ENCODE measurements at regions not wholly inside any gene's neighbourhood (a gene's known extent, or its start where the extent isn't known, plus 50 kb on each side); places are given as distances from the start of the nearest gene placed in this dataset.
"Not testable (repeated sequence)": the region's sequence is repeated elsewhere in the genome, so short reads cannot be mapped to it uniquely, and the experiment has no call there.

DNA sequence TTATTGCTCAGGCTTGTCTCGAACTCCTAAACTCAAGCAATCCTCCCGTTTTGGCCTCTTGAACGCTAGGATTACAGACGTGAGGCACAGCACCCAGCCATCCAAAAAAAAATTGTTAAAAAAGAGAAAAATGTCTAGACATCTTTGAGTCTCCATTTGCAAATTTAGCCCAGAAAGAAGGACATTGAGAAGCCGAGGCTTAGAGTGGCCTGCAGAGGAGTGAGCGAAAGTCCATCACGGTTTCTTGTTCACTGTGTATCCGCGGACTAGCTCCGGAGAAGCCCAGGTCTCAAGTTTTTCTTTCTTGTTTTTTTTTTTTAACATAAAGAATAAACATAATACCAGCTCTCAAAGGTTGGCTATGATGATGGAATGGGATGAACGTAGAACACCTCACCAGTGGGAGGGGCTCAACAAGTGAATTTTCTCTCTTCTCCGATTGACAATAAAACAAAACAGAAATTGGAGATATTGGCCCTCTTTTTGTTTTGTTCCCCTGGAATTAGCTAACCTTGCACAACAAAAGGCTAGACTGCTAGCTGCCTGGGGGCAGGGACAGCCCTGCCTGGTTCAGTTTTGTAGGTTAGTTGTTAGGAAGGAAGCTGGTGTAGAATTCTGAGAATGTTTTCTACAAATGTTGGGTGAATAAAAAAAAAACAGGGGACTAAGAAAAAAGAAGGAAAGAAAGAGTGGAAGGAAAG lies 163.4 kb downstream of the MYCN start:
- no peak for DNase-seq (ENCODE audit: low spot score)

DNA sequence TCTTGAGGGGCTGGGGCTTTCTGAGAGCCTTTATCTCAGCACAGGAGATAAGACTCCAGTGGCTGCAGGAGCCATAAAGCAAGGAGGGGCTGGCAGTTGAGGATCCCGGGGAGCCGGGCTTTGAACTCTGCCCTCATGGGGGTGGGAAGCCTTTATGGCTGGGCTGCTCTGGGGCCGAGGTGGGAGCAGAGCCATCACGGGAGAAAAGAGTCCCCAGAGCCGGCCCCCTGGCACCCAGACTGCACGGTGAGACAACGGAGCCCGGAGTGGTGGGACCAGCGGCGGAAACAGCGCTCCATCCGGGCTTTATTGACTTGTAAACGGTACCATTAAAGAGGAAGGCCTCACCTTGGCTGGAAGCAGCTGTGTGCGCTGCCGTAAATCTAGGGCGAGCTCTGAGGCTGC lies 162.6 kb downstream of the MYCN start:
- peak; percentile 36 for DNase-seq (ENCODE audit: low spot score)

DNA sequence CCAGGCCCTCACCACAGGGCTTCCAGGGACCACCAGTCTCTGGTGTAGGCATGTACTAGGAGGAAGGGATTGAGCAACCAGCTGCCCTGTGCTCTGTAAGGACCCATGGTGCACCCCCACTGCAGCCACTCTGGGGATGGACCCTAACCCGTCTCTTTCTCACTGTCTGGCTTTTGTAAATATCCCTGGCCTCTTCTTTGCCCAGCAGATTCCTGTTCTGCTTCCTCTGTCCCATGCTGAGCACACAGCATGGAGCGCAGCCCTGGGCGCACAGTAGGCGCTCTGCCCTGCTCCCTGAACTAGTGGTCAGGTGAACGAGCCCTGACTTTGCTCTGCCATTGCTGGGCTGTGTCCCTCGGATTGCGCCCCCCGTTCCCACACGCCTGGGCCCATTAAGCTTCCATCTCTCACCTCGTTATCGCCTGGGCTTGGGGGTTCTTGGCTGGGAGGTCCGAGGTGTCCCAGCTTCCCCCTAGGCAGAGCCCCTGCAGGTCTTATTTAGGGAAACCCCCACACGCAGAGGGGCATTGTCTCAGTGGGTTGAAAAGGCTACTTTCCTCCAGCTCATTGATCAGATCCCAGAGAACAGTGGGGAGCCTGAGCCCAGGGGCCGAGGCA lies 162.1 kb downstream of the MYCN start:
- no peak for DNase-seq (ENCODE audit: low spot score)

DNA sequence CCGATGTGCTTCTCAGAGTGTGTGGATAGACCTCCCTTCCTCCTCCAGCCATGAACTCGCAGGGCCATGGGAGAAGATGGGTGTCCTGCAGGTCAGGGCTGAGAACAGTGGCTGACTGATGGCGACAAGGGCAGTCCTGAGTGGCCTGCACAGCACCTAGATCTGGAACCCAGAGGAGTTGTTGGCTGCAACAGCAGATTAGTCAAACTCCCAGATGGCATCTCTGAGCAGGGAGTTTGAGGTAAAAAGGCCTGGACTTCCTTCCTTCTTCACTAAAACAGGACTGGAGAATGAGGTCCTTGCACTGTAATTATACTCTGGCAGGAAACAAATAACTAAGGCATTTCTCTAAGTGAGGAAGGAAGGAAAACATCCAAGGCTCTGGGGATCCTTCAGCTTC lies 160.8 kb downstream of the MYCN start:
- no peak for DNase-seq (ENCODE audit: low spot score)

DNA sequence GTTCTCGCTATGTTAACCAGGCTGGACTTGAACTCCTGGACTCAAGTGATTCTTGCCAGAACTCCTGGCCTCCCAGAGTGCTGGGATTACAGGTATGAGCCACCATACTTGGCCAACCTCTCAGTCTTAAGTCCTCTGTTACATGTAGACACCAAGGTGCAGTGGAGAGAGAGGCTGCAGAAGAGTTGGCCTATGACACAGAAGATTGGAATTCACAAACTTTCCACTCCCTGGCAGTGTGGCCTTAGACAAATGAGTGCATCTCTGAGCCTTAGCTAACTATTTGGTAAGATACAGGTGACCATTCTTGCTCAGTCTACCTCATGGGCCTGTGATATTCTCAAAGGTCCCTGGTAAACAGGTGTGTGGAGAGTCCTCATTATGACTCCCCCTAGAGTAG lies 159.7 kb downstream of the MYCN start:
- DNase-seq (ENCODE audit: low spot score), result no peak

DNA sequence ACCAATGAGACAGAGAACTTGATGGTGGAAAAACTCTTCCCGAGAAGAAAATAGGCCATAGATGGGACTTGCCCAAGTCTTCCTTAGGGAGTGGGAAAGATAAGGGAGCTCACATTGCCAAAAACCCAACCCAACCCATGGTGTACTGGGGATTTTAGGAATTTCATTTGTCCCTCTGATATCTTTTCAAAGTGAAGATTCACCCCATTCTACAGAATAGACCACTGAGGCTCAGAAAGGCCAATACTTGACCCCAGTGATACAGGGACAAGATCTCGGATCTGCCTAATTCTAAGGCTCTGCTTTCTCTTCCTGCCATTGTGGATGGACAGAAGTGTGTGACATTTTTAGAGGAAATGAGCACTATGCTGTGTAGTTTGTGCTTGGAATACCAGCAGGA lies 159.0 kb downstream of the MYCN start:
- no peak for DNase-seq (ENCODE audit: low spot score)

DNA sequence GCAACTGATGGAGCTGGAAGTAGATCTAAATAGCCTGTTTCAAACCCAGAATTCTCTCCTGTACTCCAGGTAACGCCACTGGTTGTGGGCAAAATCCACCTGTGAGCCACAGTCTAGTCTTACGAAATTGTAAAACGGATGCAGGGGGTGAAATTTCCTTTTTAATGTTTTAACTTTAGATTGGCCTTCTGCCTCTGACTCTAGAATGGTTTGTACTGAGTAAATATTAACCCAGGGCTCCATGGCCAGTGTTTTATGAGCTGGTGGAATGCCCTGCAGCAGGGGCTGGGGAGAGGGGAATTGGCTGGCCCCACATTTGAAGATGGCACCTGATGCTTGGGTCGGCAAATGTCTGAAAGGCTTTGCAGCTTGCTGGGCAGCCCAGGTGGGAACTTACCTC lies 156.6 kb downstream of the MYCN start:
- DNase-seq (ENCODE audit: low spot score), result peak; percentile 64

DNA sequence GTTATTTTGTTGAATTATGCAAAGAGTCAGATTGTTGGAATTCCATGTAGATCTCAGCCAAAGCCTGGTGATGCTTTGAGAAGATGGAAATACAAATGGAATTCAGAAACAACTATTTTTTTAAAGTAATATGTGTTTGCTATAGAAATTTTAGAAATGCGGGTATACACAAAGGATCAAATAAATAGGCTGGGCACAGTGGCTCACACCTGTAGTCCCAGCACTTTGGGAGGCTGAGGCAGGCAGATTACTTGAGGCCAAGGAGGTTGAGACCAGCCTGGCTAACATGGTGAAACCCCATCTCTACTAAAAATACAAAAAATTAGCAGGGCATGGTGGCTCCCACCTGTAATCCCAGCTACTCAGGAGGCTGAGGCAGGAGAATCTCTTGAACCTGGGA lies 155.1 kb downstream of the MYCN start:
- not testable (repeated sequence) for DNase-seq (ENCODE audit: low spot score)

DNA sequence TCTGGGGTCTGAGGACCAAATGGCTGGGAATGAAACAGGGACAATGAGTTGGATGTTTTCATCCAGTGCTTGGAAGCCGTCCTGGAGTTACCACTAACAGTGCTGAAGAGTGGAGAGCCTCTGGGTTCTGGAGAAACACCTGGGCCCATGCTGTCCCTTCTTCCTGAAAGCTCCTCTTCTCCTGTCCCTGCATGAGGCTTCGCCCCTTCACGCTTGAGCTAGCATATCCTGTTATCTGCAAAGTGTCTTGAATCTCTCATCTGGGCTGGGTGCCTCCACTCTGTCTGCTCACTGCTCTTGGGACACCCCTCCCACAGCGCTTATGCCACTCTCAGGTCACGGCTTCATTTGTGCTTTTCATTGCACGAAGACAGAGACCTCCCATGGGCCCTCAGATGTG lies 154.5 kb downstream of the MYCN start:
- no peak for DNase-seq (ENCODE audit: low spot score)

DNA sequence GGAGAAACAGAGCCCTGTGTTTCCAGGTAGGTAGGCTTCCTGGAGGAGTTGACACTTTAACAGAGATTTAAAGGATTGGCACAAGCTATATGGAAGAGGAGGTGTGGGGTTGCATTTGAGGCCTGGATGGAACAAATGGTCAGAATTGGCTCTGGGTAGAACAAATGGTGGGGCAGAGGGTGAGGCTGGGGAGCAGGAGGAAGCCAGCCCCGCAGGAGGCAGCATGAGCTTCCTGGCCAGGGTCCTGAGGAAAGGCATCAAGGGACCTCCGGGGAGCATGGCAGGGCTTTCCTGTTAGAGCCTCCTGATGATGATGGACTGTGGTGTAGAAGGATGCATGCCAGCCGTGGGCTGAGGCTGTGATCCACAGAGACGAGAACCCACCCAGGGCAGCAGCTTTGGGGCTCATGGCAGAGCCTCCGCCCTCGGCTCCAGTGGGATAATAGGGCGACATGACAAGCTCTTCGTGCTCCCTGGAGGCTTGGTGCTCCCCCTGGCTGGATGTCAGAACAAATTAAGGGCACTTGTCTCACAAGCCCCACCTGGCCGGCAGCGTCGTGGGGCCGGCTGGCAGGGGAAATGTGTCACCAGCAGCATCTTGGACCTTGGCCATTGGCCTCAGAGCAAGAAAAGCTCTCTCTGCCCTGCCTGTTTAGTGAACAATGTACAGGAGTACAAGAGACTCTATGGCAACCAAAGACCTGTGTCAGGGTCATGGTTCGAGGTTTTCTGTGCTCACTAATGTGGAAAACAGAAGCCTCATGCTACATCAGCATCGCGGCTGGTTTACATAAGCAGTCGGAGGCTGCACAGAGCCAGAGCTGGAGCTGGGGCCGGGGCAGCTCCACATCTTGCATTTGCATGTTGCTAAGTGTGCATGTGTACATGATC lies 153.5 kb downstream of the MYCN start:
- DNase-seq (ENCODE audit: low spot score), result no peak

DNA sequence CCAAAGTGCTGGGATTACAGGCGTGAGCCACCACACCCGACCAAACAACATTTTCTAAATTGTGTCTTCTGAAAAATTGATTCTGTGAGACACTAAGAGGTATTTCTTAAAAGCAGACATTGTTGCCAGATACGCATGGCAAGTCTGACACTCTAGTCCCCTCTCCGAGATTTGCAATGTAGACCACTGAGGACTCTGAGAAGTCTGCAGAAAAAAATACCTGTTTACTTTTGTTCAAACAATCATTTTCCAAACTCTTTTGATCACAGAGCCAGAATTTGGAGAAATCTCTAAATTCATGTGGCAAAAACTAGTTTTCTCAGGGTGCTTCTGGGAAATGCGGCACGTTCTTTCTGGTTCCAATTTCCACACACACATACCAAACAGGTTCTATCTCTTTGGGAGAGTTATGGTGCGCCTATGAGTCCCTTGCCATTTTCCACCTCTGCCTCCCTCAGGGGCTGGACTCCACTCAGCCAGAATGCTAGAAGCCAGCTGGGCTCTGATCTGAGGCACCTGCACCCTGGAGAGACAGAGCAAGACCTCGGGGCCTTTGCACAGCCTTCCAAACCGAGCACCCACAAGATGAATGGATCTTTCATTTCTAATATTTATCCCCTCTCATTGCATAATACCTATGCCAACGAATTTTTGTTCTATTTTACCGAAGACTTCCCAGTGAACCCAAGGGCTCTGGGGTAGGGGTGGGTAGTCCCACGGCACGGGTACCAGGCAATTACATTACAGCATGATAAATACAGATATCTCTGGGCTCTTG lies 152.7 kb downstream of the MYCN start:
- no peak for DNase-seq (ENCODE audit: low spot score)

DNA sequence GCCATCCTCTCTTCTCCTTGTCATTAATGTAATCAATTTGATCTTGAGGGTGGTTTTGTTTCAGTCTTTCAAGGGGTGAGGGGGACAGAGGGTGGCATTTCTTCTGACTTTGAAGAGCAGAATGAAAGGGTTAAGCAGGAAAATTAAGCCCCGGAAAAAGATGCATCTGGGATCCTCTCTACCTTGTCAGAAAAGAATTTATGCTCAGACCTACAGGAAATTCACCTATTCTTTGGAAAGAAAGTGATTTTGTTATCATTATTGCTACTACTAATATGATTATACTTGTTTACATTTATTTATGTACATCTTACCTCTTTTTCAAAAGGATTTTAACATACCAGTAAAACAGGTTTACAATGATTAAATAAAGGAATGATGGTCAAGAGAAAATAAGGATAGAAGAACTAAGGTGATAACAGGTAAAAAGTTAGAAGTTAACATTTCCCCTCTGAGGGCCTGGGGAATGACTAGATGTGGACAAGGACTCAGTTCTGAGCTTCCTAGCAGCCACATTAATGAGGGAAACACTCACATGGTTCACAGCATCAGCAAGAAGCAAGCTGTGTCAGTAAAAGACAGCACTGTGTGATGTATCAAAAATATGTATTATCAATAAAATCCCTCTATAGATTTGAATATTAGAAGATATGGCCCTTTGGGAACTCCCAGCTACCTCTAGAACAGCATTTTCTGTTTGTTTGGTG lies 151.4 kb downstream of the MYCN start:
- no peak for DNase-seq (ENCODE audit: low spot score)

DNA sequence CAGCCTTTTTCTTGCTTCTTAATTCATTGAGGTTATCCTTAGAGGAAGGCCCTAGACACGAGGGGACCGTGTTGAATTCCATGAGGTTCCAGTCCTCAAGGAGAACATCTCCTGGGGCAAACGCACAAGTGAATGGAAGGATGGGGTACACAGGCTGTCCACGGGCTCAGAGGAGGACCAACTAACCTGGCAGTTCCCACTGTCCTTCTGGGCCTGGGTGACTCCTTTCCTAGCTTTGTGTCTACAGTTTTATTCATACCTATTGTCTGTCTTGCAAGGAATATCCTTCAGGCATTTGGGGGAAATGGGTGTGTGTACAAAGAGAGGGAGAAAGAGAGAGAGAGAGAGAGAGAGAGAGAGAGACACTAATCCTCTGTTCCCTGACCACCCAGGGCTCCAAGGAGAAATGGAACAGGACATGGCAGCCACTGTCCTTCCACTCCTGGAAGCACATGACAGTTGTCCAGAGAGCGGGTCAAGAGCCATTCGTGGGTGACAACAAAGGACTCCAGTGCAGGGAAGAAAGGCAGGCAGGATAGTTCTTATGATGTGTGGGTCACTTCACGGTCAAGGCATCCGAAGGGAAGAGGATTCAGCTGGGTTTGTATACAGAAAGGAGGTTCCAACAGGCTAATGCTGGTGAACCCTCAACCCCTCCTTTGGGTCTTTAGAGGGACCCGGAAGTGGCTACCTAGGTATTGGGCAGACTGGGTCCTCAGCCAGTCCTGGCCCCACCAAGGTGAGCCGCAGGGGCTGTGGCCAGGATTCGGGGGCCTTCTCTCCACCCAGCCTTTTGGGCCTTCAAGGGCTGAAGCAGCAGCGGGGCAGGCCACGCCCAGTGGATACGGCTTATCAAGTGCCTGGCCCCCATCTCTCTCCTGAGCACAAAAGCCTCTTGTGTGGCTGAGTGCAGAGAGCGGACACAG lies 150.6 kb downstream of the MYCN start:
- DNase-seq (ENCODE audit: low spot score), result no peak

DNA sequence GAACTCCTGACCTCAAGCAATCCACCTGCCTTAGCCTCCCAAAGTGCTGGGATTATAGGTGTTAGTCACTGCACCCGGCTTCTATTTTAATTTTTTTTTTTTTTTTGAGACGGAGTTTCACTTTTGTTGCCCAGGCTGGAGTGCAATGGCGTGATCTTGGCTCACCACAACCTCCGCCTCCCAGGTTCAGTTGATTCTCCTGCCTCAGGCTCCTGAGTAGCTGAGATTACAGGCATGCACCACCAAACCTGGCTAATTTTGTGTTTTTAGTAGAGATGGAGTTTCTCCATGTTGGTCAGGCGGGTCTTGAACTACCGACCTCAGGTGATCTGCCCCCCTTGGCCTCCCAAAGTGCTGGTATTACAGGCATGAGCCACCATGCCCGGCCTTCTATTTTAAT lies 149.1 kb downstream of the MYCN start:
- DNase-seq (ENCODE audit: low spot score), result not testable (repeated sequence)

DNA sequence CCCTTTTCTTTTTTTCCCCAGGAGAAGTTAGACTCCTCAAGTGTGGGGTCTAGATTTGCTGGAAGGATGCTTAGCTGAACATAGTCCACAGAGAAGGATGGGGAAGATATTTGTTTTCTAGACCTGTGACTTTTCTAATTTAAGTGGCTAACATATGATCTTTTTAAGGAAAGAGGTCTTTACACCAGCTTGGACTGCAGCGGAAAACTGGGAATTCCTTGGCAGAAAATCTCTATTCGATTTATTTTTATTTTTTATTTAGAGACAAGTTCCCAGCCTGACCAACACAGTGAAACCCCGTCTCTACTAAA lies 148.4 kb downstream of the MYCN start:
- no peak for DNase-seq (ENCODE audit: low spot score)

DNA sequence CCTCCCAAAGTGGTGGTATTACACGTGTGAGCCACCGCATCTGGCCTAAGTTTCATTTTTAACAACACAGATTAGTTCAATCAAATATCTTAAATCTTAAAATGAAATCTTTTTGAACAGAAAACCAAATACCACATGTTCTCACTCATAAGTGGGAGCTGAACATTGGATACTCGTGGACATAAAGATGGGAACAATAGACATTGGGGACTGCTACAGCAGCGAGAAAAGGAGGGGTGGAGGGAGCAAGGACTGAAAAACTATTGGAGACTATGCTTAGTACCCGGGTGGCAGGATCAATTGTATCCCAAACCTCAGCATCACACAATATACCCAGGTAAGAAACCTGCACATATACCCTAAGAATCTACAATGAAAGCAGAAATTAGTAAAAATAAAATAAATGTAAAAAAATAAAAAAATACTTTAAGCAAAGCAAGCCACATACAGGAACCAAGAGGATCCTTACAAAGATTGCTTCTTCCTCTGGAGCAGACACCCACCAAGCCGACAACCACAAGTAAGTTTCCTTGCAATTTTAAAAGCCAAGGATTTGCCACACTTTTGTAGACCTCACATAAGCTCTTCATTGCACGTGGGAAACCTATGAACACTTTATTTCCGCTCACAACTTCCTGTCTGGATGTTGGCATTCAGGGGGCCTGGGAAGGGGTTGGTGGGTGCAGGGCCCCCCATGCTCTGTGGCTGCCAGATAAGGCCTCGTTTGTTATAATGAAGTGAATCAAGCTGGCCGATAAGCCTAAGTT lies 147.9 kb downstream of the MYCN start:
- DNase-seq (ENCODE audit: low spot score), result no peak

DNA sequence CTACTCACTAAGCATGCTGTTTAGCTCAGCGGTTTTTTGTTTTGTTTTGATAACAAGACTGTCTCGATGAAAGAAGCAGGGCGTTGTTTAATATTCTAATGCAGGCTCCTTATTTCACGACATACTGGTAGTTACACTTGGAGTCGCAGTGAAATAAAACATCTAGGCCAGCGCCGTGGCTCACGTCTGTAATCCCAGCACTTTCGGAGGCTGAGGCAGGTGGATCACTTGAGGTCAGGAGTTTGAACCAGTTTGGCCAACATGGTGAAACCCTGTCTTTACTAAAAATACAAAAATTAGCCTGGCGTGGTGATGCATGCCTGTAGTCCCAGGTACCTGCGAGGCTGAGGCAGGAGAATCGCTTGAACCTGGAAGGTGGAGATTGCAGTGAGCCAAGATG lies 145.8 kb downstream of the MYCN start:
- not testable (repeated sequence) for DNase-seq (ENCODE audit: low spot score)

DNA sequence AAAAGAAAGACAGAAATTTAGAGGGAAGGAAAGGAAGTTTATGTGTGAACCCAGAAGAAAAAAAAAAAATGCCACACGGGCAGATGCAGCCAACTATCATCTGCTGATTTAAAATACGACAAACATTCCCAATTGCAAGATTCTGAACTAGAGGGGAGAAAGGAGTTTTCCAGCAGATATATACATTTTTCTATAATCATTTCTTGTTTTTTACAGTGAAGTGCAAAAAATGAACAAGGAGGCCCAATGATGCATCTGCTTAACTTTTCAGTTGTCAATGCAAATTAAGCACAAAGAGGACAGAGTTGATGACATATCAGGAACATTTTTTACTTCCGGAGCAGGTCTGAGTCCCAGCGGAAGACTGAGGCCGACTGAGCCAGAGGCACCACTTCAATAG lies 144.7 kb downstream of the MYCN start:
- DNase-seq (ENCODE audit: low spot score), result no peak

DNA sequence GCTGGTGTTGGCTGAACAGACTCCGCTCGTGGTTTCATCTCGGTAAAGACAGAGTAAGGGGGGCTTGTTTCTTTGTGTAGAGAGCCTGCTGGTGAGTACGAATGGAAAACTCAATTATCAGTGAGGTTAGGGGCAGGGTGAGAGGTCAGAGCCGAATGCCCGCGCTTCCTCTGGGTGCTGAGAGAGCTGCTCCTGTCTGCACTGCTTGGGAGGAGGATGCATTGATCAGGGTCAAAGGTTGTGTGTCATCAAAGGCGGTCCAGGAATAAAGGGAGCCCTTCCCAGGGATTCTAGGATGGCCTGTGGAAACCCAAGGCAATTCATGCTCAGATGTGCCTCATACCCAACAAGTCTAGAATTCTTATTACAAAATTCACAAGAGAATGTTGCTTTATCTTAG lies 143.9 kb downstream of the MYCN start:
- no peak for DNase-seq (ENCODE audit: low spot score)

DNA sequence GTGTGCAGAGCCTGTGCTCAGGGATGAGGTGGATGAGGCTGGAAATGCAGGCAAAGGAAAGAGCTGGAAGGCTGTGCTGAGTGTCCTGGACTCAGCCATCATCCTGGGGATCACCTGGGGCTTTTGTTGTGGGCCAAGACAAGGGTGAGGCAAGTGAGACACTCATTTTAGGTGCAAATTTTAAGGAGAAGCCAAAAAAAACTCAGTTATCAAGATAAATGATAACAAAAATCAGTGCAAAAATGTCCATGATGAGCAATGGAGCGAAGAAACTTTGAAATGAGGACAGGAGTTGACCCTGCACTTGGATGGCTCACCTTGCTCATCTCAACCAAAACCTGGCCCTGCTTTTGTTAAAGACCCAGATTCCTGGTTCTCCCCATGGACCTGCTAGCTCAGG lies 141.9 kb downstream of the MYCN start:
- no peak for DNase-seq (ENCODE audit: low spot score)

Measured in HuH-7 (cell line).